AML-193 (cell line): ENCODE measurements at regions not wholly inside any gene's neighbourhood (a gene's known extent, or its start where the extent isn't known, plus 50 kb on each side); places are given as distances from the start of the nearest gene placed in this dataset.
"Not testable (repeated sequence)": the region's sequence is repeated elsewhere in the genome, so short reads cannot be mapped to it uniquely, and the experiment has no call there.

ENCODE experiments used
- DNase-seq, 2 experiments: peaks; one replicate each; lab custom pipeline; 2025; lab: John Stamatoyannopoulos, UW

DNA sequence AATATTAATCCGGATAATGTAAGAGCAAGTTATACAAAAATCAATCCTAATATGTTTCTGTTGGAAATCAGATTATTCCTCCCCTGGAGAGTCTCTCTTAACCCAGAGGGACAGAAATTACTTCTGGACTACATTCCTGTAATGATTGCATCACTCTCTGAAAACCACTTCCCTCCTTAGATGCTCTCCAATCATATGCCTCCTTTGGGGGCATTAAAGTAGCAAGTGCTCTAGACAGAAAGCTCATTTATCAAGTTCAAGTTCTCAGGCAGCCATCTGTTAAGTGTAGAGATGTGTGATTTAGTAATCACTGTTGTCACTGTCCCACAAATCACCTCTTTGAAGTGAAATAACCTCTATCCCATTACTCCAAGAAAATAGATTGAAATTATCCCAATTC is 247.1 kb downstream of the SLCO4C1 start:
- no peak for DNase-seq

DNA sequence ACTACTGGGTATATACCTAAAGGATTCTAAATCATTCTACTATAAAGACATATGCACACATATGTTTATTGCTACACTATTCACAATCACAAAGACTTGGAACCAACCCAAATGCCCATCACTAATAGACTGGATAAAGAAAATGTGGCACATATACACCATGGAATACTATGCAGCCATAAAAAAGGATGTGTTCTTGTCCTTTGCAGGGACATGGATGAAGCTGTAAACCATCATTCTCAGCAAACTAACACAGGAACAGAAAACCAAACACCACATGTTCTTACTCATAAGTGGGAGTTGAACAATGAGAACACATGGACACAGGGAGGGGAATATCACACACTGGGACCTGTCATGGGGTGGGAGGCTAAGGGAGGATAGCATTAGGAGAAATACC is 249.0 kb downstream of the SLCO4C1 start:
- DNase-seq, result not testable (repeated sequence)

DNA sequence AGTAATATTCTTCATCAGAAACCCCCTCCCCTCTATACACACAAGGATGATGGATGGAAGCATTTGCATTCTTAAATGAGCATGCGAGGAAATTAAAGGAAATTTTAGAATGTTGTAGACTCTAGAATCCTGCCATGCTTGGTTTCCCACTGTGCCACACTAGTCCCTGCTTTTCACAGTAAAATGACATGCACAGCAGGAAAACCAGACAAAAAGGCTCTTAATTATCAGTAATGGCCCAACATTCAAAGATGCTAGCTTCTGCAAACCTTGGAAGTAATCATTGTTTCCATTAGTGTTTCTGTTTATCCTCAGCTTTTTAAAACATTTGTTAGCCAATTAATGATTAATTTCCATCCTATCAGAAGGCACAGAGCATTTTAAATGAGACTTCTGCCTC is 255.8 kb downstream of the SLCO4C1 start:
- DNase-seq, result no peak

DNA sequence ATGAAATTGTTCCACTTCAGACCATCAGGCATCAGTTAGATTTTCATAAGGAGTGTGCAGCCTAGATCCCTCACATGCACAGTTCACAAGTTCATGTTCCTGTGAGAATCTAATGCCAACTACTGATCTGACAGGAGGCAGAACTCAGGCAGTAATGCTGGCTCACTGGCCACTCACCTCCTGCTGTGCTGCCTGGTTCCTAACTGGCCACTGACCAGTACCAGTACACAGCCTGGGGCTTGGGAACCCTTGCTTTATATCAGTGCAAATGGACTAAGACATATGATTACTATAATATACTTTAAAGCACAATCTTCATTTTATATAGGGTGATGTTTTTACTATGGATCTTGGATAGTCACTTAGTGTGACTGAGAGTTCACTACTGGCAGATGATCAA is 259.2 kb downstream of the SLCO4C1 start:
- no peak for DNase-seq

DNA sequence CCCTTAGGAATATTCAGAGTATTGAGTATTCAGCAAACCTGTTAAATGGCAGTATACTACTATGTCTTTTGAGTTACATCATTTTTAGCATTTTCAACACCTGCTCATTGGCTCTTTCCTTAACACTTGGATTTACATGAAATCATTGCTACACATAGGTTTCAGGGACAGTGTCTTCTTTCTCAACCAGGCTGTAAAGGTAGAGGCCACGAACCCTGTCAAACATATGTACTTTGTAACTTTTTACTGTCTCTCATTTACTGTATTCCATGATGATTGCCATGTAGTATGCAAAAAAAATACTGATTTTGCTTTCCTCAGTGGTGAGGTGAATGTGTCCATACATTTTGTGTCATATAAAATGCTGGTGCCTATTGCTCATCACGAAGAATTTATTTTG is 264.4 kb downstream of the SLCO4C1 start:
- no peak for DNase-seq

DNA sequence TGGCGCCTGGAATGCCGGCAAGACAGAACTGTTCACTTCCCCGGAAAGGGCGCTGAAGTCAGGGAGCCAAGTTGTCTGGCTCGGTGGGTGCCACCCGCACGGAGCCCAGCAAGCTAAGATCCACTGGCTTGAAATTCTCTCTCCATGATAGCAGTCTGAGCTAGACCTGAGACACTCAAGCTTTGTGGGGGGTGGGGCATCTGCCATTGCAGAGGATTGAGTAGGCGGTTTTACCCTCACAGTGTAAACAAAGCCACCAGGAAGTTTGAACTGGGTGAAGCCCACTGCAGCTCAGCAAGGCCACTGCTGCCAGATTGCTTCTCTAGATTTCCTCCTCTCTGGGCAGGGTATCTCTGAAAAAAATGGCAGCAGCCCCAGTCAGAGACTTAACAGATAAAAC is 277.4 kb downstream of the SLCO4C1 start:
- no peak for DNase-seq

DNA sequence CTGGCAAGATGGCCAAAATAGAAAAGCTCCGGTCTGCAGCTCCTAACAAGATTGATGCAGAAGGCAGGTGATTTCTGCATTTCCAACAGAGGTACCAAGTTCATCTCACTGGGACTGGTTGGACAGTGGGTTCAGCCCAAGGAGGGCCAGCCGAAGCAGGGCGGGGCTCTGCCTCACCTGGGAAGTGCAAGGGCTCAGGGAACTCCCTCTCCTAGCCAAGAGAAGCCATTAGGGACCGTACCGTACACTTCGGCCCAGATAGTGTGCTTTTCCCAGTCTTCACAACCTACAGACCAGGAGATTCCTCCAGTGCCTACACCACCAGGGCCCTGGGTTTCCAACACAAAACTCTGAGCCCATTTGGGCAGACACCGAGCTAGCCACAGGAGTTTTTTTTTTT is 277.8 kb downstream of the SLCO4C1 start:
- DNase-seq, result no peak

DNA sequence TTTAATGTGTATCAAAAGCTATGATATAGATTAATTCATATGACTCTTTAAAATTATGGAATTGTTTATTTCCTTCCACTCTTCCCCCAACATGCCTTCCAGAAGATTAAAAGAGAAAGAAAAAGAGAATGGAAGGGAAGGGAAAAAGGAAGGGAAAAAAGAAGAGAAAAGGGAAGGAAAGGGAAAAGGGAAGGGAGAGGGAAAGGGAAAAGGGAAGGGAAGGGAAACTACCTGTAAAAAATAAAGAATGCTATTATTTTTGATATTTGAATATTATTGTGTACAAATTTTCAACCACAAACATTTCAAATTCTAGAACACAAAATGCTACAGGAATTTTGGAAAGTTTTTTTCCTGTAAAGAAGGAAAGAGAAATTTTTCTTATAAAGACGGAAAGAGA is 281.7 kb downstream of the SLCO4C1 start:
- no peak for DNase-seq

DNA sequence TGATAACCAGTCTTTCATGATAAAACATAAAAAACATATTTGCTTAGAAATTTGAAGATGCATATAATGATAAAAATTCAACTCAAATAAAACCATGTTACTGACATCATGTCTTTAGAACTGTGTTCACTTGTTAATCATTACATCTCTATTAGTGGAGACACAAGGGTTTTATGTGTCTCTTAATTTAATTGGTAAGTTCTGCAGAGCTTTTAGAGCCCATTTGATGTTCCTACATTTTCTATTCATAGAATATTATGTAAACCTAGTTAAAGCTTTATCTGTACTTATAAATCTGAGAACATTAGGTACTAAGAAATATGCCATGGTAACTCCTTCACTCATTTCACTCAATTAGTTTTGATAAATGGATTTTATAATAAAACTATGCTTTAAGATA is 285.4 kb downstream of the SLCO4C1 start:
- DNase-seq, result no peak

DNA sequence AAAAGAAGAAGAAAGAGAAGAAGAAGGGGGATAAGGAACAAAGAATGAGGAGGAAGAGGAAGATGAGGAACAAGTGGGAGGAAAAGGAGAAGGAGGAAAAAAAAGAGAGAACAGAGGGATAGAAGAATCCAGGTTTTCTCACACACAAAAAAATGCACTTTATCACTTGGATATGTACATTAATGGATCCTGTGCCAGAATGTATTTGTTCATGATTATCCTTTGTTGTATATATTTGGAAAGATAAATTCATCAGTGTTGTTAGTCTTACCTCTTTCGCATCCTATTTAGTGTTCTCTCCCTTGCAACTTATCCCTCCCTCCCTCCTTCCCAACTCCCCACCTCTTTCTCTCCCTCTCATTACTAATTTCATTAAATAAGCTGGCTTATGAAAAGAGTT is 298.8 kb downstream of the SLCO4C1 start:
- DNase-seq, result no peak

DNA sequence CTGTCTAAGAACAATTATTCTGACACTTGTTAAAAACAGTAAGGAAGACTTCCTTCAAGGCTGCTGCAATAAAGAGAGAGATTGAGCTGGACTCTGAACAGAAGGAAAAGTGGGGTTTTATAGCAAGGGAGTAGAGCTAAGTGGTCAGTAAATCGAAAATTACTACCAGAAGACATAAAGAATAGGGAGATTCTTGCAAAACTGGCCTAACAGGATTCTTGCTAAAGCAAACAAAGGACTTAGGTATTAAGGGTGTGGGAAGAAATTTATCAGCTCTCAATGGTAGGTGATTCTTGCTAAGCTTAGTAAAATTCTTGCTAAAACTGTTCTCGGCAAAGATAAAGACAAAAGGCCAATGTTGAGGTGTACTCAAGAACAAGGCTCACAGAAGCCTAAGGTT is 300.5 kb downstream of the SLCO4C1 start:
- DNase-seq, result no peak

DNA sequence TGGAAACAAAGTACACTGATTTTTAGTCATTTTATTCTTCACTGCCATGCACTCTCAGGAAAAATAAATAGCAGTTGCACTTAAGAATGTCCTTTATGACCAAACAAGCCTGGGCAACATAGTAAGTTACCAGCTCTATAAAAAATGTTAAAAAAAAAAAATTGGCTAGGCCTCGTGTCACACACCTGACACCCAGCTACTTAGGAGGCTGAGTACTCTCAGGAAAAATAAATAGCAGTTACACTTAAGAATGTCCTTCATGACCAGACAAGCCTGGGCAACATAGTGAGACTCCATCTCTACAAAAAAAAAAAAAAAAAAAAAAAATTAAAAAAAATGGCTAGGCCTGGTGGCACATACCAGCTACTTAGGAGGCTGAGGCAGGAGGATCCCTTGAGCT is 304.6 kb downstream of the SLCO4C1 start:
- no peak for DNase-seq

DNA sequence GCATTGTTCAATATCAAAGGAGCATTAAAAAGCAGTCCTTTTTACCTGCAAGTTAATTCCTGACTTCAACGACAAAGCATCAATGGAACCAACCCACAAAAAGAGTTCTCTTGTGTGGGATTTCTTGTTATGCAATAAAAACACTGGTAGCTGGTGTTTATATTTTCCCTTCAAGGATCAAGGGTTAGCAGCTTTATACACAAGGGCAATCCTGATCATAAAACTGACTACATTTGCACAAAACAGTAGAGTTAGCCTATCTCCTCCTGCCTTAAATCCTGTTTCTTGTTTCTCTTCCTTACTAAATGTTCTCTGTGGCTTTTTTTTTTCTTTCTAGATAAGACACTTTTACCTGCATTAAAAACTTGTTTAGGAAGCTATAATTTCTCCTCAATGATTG is 306.4 kb downstream of the SLCO4C1 start:
- DNase-seq, result no peak

DNA sequence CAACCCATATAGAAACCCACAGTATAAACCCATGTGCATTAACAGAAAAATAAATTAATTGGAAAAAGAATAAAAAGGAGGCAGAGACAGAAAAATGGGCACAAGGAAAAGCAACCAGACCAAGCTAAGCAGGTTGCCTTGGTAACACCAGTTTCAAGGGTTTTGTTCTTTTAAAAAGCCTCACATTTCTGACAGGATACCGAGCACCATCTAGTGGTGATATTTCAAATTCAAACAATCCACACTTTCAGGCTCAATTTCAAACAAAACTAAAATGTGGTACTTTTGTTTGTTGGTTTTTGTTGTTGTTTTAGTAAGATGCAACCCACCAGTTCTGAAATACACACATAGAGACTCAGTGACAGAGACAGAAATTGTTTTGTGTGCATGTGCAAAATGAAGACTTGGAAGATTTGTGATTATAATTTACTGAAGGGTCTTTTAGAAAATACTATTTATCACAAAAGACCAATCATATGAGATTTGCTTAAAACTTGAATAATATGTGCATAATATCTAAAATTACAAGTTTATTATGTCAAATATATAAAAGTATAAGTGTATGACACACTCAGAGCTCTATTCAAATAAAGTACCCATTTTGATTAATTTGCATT is 318.2 kb downstream of the SLCO4C1 start:
- DNase-seq, result peak; percentile 55

DNA sequence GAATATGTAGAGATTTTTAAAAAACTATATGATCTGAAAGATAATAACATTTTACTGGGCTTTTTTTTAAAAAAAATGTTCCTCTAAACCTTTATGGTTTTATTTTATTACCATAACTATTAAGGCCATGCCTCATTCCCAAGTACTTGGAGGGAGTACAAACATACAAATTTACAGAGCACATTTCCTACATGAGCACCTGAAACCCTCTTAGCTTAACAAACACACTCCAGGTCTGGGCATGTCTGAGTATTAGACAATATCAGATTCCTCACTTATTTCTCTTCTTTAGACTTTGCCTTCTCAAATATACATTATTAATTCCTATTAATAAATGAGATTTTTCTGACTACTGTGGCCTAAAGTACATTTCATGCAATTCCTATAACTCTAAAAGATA is 319.2 kb downstream of the SLCO4C1 start:
- DNase-seq, result no peak

DNA sequence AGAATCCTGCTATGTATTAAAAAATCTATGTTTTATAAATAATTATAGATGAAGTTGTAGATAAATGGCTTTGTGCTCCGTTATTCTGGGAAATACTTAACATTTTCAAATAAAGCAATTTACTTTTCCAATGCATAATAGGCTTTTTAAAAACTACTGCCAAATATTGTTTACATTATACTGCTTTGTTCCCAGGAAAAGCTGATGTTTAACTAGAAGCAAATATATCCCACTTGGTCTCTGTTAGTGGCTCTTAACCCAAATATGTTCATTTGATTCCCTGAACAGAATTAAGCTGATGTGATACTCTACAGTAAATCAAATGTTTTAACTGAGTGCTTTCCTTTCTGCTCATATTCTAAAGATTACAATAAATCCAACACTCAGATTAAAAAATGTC is 326.3 kb downstream of the SLCO4C1 start:
- no peak for DNase-seq

DNA sequence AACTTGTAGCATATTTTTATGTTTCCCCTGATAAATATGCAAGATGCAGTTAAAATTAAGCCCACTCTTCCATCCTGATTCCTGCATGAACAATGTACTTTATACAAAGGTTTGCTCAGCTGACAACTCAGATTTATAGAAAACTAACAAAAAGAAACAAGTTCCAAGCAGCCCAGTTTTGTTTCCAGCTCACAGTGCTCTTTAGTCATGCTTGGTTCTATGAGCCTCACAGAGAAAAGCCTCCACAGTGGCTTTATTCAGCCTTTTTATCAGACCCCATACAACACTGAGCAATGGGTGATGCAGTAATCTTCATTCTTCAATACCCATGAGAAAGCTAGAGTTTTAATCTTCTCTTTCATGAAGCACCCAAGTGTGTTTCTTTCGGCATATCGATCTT is 329.6 kb downstream of the SLCO4C1 start:
- no peak for DNase-seq

DNA sequence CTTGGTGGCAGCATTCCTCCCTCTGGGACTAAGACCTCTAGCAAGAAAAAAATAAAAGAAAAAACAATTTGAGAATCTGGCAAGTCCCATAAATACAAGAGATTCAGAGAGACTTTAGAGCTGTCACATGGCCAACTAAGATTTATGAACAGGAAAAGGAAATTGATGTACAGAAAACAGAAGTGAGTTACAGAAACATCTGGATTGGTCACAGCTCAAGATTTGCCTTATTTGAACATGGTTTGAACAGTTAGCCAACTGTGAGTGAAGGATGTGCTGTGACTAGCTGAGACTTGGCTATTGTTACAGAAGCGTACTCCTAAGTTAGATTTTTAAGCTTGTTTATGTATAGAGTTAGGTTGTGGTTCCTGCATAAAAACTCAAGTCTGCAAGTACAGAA is 340.2 kb downstream of the SLCO4C1 start:
- no peak for DNase-seq

DNA sequence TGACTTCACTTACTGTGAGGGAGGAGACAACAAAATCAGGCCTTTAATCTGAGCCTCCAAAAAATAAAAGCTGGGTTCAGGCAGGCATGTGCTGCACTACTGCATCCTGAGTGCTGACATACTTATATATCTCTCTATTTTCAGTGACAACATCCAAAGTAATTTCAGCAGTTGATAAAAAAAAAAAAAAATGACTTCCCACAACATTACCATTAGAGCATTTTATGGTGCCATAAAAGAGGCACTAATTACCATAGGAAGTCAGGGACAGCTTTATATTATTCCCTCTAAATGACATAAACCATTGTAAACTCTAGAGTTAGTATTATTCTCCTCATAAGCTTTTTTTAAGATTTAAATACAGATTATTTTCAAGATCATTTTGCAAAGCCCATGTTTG is 346.1 kb downstream of the SLCO4C1 start:
- DNase-seq, result no peak

DNA sequence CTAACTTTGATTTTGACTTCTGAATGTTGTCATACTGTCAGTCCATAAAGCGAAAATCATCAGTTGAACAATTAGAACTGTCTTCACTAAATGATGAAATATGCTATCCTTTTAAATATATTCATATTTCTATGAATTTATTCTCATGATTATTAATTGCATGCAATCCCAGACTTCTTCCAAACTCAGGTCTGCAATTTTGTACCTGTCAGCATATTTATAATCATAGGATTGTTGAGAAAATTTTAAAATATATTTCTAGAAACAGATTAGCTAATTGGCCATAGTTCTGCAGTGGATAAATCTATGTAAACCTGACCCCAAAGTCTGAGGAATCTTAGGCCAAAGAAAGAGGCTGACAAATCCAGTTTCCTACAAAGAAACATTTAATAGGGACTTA is 347.5 kb downstream of the SLCO4C1 start:
- no peak for DNase-seq

DNA sequence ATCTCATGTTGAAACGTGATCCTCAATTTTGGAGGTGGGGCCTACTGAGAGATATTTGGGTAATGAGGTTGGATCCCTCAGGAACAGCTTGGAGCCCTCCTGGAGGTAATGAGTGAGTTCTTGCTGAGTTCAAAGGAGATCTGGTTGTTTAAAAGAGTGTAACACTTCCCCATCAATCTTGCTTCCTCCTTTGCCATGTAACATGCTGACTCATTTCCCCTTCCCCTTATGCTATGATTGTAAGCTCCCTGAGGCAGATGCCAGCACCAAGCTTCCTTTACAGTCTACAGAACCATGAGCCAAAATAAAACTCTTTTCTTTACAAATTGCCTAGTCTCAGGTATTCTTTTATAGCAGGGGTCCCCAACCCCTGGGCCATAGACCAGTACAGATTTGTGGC is 352.3 kb downstream of the SLCO4C1 start:
- DNase-seq, result peak; percentile 84 to 87

DNA sequence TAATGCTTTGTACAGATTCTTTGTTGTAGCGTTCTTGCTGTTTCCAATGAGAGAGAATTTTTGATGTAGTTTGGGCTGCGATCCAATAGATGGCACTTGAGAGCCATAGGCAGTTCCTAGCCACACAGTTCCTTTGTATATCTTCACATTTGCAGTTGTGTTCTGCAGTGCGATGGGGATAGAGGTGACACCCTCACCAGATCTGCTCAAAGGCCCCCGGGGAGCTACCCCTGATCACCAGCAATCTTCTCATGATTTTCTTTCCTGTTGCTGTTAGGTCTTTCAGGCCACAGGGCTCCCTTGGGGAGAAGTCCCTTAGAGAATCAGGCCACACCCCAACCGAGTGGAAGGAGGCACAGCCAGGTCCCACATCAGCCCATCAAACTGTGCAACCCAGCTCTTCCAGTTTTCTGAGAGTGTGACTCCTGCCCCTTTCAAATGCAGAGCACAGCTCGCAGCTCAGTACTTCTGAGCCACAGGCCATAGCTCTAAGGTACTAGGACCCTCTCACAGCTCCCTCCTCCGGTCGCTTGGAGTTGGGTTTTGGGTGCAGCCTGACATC is 353.7 kb downstream of the SLCO4C1 start:
- DNase-seq, result peak; percentile 47 to 49

DNA sequence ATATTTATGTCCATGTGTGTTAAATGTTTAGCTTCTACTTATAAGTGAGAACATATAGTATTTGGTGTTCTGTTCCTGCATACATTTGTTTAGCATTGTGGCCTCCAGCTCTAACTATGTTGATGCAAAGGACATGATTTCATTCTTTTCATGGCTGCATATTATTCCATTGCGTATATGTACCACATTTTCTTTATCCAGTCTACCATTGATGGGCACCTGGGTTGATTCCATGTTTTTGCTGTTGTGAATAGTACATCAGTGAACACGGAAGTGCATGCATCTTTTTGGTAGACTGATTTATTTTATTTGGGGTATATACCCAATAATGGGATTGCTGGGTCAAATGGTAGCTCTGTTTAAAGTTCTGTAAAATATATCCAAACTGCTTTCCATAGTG is 359.0 kb downstream of the SLCO4C1 start:
- no peak for DNase-seq

DNA sequence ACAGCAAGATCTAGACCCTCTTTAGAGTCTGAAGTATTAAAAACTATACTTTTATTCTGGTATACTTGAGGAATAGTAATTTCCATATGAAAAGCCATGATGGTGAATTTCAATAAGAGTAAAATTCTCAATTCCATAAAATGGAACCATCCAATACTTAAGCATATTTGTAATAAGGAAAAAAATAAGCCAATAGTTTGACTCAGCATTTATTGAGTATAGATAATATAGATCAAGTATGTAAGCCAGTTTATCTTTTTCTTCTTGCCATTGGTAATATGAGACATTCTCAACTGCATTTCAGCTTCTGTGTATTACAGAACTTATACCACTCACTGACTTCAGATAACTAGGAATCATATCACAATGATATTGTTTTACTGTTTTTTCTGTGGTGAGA is 361.0 kb downstream of the SLCO4C1 start:
- no peak for DNase-seq

DNA sequence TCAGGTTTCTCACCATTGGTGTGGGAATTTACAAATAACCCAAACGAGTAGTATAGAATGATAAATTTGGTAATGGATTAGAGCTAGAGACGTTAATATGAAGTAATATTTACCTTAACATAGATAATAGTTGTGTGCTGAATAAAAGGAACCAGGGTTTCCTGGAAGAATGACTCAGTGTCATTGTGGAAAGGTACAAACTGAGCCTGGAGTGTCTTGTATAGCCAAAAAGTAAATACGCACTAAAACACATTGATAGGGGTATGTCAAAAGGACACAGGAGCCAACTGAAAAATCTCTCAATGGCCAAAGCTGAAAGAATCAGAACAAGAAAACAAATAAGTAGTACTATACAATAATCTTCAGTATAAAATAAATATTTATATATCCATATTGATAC is 363.5 kb downstream of the SLCO4C1 start:
- DNase-seq, result no peak
